ENCODE measurements at regions not wholly inside any gene's neighbourhood (a gene's known extent, or its start where the extent isn't known, plus 50 kb on each side); places are given as distances from the start of the nearest gene placed in this dataset.

DNA sequence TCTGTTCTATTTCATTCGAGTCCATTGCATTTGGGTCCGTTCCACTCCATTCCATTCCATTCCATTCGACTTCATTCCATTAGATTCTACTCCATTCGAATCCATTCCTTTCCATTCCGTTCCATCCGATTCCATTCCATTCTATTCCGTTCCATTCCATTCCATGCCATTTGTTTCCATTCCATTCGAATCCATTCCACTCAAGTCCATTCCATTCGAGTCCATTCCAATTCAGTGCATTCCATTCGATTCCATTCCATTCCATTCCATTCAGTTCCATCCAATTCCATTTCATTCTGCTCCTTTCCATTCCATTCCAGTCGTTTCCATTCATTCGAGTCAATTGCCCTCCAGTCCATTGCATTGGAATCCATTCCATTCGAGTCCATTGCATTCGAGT, 2603.7 kb upstream of the TPTE start:
- TF ChIP-seq, protein P1, sequence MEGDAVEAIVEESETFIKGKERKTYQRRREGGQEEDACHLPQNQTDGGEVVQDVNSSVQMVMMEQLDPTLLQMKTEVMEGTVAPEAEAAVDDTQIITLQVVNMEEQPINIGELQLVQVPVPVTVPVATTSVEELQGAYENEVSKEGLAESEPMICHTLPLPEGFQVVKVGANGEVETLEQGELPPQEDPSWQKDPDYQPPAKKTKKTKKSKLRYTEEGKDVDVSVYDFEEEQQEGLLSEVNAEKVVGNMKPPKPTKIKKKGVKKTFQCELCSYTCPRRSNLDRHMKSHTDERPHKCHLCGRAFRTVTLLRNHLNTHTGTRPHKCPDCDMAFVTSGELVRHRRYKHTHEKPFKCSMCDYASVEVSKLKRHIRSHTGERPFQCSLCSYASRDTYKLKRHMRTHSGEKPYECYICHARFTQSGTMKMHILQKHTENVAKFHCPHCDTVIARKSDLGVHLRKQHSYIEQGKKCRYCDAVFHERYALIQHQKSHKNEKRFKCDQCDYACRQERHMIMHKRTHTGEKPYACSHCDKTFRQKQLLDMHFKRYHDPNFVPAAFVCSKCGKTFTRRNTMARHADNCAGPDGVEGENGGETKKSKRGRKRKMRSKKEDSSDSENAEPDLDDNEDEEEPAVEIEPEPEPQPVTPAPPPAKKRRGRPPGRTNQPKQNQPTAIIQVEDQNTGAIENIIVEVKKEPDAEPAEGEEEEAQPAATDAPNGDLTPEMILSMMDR (IDR thresholded peaks at IDR 0.05), result no peak
- no peak for TF ChIP-seq POLR2AphosphoS5 (IDR thresholded peaks at IDR 0.05)
